ENCODE measurements at regions not wholly inside any gene's neighbourhood (a gene's known extent, or its start where the extent isn't known, plus 50 kb on each side); places are given as distances from the start of the nearest gene placed in this dataset.

DNA sequence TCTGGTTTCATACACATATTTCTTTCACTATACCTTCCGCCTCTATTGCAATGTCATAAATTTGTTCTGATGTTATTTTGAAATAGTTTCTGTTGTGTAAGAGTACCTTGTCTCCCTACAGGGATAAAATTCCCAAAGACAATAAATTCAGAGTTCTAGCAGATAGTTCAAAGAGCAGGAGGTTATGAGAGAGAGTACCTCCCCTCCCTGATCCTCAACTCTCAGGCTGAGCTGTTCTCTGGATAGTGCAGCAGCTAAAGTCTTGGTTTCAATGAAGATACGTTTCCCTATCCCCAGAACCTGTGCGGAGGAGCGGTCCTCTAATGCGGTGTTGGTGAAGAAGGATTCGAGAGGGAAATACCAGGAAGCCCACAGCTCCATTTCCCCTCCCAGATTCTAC lies 190.2 kb upstream of the CPHXL start:
- no peak for ATAC-seq
- Mint-ChIP-seq H3K27ac (no peak overlapping the region), H3K27me3 (ENCODE audit: low read depth in 2 of 2) (no peaks in the 10 kb centered on the region), H3K36me3 (no peaks in the 10 kb centered on the region), H3K9me3 (peaks cover 0 to 4% of the 10 kb centered on the region in 2 donors), H3K4me3 (no peak overlapping the region), H3K4me1 (no peaks in the 10 kb centered on the region)
- WGBS (ENCODE audit: insufficient coverage): 82% methylated on average over 4 of the region's 6 CpGs
- no peak overlapping the region for H3K4me3 ChIP-seq (ENCODE audit: low read length)
- H3K27me3 ChIP-seq (ENCODE audit: control insufficient read depth, insufficient read depth, low read length): no peaks in the 10 kb centered on the region
- H3K27ac ChIP-seq (ENCODE audit: low read length): no peak overlapping the region
- no peak for DNase-seq
- no peaks in the 10 kb centered on the region for H3K4me1 ChIP-seq (ENCODE audit: control insufficient read depth, insufficient read depth, low read length)
- intact Hi-C loops (cut with micrococcal nuclease): no loop called here
- TF ChIP-seq, protein P1, sequence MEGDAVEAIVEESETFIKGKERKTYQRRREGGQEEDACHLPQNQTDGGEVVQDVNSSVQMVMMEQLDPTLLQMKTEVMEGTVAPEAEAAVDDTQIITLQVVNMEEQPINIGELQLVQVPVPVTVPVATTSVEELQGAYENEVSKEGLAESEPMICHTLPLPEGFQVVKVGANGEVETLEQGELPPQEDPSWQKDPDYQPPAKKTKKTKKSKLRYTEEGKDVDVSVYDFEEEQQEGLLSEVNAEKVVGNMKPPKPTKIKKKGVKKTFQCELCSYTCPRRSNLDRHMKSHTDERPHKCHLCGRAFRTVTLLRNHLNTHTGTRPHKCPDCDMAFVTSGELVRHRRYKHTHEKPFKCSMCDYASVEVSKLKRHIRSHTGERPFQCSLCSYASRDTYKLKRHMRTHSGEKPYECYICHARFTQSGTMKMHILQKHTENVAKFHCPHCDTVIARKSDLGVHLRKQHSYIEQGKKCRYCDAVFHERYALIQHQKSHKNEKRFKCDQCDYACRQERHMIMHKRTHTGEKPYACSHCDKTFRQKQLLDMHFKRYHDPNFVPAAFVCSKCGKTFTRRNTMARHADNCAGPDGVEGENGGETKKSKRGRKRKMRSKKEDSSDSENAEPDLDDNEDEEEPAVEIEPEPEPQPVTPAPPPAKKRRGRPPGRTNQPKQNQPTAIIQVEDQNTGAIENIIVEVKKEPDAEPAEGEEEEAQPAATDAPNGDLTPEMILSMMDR (IDR thresholded peaks at IDR 0.05): no peak
- no peaks in the 10 kb centered on the region for H3K9me3 ChIP-seq (ENCODE audit: control insufficient read depth, insufficient read depth, low read length)
- no peaks in the 10 kb centered on the region for H3K36me3 ChIP-seq (ENCODE audit: control insufficient read depth, insufficient read depth, low read length)

DNA sequence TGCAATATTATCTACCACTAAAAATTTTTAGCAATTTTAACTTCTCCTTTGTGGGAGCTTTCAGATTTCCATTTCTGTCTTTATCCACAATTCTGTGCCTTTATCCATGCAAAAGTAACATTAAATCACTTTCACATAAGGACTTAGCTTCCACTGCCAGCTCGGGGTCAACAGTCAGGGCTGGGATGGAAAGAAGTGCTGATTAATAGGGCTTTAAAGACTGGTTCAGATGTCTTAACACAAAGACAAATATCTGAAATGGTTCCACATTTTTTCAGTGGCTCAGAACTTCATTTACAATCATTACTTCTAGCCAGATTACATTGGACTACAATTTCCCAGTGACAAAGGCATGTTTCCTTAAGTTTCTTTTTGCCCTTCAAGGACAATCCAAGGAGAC lies 191.8 kb upstream of the CPHXL start:
- 56% methylated on average over 1 of the region's 1 CpG for WGBS (ENCODE audit: insufficient coverage)
- Mint-ChIP-seq H3K4me1 (no peaks in the 10 kb centered on the region), H3K27me3 (ENCODE audit: low read depth in 2 of 2) (no peaks in the 10 kb centered on the region), H3K36me3 (no peaks in the 10 kb centered on the region), H3K27ac (no peak overlapping the region), H3K9me3 (peaks cover 0 to 4% of the 10 kb centered on the region in 2 donors), H3K4me3 (no peak overlapping the region)
- H3K27ac ChIP-seq (ENCODE audit: low read length): no peak overlapping the region
- ATAC-seq (no peak), DNase-seq (no peak)
- intact Hi-C loops (cut with micrococcal nuclease): no loop called here
- H3K27me3 ChIP-seq (ENCODE audit: control insufficient read depth, insufficient read depth, low read length): no peaks in the 10 kb centered on the region
- no peak overlapping the region for H3K4me3 ChIP-seq (ENCODE audit: low read length)
- H3K4me1 ChIP-seq (ENCODE audit: control insufficient read depth, insufficient read depth, low read length): no peaks in the 10 kb centered on the region
- no peaks in the 10 kb centered on the region for H3K9me3 ChIP-seq (ENCODE audit: control insufficient read depth, insufficient read depth, low read length)
- TF ChIP-seq, protein P1 (IDR thresholded peaks at IDR 0.05): no peak
- no peaks in the 10 kb centered on the region for H3K36me3 ChIP-seq (ENCODE audit: control insufficient read depth, insufficient read depth, low read length)

DNA sequence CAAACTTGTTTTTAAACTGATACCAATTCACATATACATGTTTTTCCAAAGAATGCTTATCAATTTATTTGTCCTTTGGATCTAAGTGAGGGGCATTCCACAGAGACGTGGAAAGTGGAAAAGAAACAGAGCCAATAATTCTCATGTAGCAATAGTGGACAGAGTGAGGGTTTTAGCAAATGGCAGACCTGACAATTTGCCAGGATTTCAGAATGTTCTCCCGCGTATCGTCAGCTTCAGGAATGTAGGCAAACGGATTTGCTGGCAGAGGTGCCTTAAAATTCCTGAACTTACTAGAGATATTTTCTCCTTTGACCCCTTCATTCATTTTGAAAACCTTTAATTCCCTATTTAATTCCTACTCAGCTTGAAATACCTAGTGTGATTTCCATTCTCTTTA lies 193.4 kb upstream of the CPHXL start:
- intact Hi-C loops (cut with micrococcal nuclease): no loop called here
- TF ChIP-seq, protein P1 (IDR thresholded peaks at IDR 0.05): no peak
- no peak overlapping the region for H3K27ac Mint-ChIP-seq
- WGBS (ENCODE audit: insufficient coverage): 85% methylated on average over 5 of the region's 5 CpGs
- Histone ChIP-seq H3K4me3 (ENCODE audit: low read length) (no peak overlapping the region), H3K4me1 (ENCODE audit: control insufficient read depth, insufficient read depth, low read length) (no peaks in the 10 kb centered on the region), H3K27me3 (ENCODE audit: control insufficient read depth, insufficient read depth, low read length) (no peaks in the 10 kb centered on the region), H3K27ac (ENCODE audit: low read length) (no peak overlapping the region), H3K9me3 (ENCODE audit: control insufficient read depth, insufficient read depth, low read length) (peaks cover 1% of the 10 kb centered on the region), H3K36me3 (ENCODE audit: control insufficient read depth, insufficient read depth, low read length) (no peaks in the 10 kb centered on the region)
- no peak overlapping the region for H3K4me3 Mint-ChIP-seq
- peaks cover 0 to 2% of the 10 kb centered on the region in 2 donors for H3K9me3 Mint-ChIP-seq
- no peaks in the 10 kb centered on the region for H3K4me1 Mint-ChIP-seq
- no peaks in the 10 kb centered on the region for H3K36me3 Mint-ChIP-seq
- ATAC-seq (no peak), DNase-seq (no peak)
- H3K27me3 Mint-ChIP-seq (ENCODE audit: low read depth in 2 of 2): no peaks in the 10 kb centered on the region

DNA sequence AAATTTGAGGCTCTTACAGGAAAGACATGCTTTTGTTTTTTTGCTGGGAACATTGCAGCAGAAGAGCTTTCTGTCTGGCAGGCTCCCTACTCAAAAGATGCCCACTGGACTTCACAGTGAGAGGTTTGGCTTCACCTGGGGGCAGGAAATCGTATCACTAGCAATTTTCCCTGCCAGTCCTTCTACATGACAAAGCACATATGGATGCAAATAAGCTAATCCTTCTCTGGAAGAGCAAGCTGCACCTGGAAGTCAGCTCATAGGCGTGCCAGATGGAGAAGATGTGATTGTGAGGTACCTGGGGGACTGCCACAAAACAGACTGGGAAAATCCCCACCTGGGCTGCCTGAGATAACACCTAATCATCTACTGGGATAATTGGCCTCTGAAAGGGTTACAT lies 195.0 kb upstream of the CPHXL start:
- no peaks in the 10 kb centered on the region for H3K36me3 ChIP-seq (ENCODE audit: control insufficient read depth, insufficient read depth, low read length)
- peaks cover 2% of the 10 kb centered on the region for H3K9me3 ChIP-seq (ENCODE audit: control insufficient read depth, insufficient read depth, low read length)
- ATAC-seq: no peak
- H3K4me3 Mint-ChIP-seq: no peak overlapping the region
- H3K27ac ChIP-seq (ENCODE audit: low read length): no peak overlapping the region
- TF ChIP-seq, protein P1 (IDR thresholded peaks at IDR 0.05): no peak
- no peak overlapping the region for H3K27ac Mint-ChIP-seq
- no peaks in the 10 kb centered on the region for H3K4me1 Mint-ChIP-seq
- no peaks in the 10 kb centered on the region for H3K27me3 Mint-ChIP-seq (ENCODE audit: low read depth in 2 of 2)
- intact Hi-C loops (cut with micrococcal nuclease): no loop called here
- WGBS (ENCODE audit: insufficient coverage): 47% methylated on average over 2 of the region's 2 CpGs
- peaks cover 0 to 2% of the 10 kb centered on the region in 2 donors for H3K9me3 Mint-ChIP-seq
- no peaks in the 10 kb centered on the region for H3K36me3 Mint-ChIP-seq
- no peaks in the 10 kb centered on the region for H3K4me1 ChIP-seq (ENCODE audit: control insufficient read depth, insufficient read depth, low read length)
- no peak overlapping the region for H3K4me3 ChIP-seq (ENCODE audit: low read length)
- no peak for DNase-seq
- no peaks in the 10 kb centered on the region for H3K27me3 ChIP-seq (ENCODE audit: control insufficient read depth, insufficient read depth, low read length)

Data from natural killer cell (primary cell).